GM12878 (cell line): ENCODE measurements at regions not wholly inside any gene's neighbourhood (a gene's known extent, or its start where the extent isn't known, plus 50 kb on each side); places are given as distances from the start of the nearest gene placed in this dataset.
"Not testable (repeated sequence)": the region's sequence is repeated elsewhere in the genome, so short reads cannot be mapped to it uniquely, and the experiment has no call there.

Source experiments
- ATAC-seq: fragments of 200-7000 bp; cut with Tn5 transposase; 3 replicates; pipeline ENCODE4 v1.9.1; 2020; ENCODE audit warnings: mild to moderate bottlenecking, moderate library complexity
- BruUV-seq: library from RNA; stranded (reverse); fragments of 400-500 nt; replicated peaks from 2 replicates; lab custom pipeline; 2021; lab: Mats Ljungman, UMichigan
- CTCF ChIA-PET: fragments of 300-600 bp; sonication (Branson Sonifier 250); formaldehyde crosslinking; extraction: SDS; loops from one replicate; lab custom pipeline; 2021; ENCODE audit warnings: inconsistent platforms; lab: Yijun Ruan, JAX
- POLR2A ChIA-PET: fragments of 350-600 bp; formaldehyde crosslinking; extraction: SDS; loops from one replicate; lab custom pipeline; 2021; ENCODE audit warnings: inconsistent platforms; lab: Charles Lee
- RAD21 ChIA-PET: fragments of 300-600 bp; sonication (Branson Sonifier 250); formaldehyde crosslinking; loops from one replicate; lab custom pipeline; 2023; ENCODE audit warnings: antibody characterized with exemption; ENCODE audit not compliant: unreplicated experiment; lab: Charles Lee
- SMC1A ChIA-PET: fragments of 300-600 bp; sonication (Branson Sonifier 250); formaldehyde crosslinking; loops from one replicate; lab custom pipeline; 2023; ENCODE audit not compliant: unreplicated experiment, uncharacterized antibody; lab: Charles Lee
- DNase-seq: peaks from one replicate; pipeline ENCODE4 v3.0.0-alpha.2; 2011; ENCODE audit warnings: low read depth, low spot score
- FAIRE-seq: peaks from 3 replicates; lab custom pipeline; 2011; peaks lifted over from hg19 to GRCh38; lab: Jason Lieb, UNC
- H2AFZ ChIP-seq: 2 replicates; pipeline ENCODE4 v1.6.0; 2011; ENCODE audit warnings: low read depth, low read length, control low read depth; ENCODE audit not compliant: control insufficient read depth
- H3K27ac ChIP-seq: 2 replicates; pipeline ENCODE4 v1.5.1; 2011; ENCODE audit warnings: control low read depth; ENCODE audit not compliant: control insufficient read depth, insufficient read depth
- H3K27me3 ChIP-seq, 2 experiments: replicated peaks in 1 of 2; 2 replicates each; pipeline versions ENCODE4 v1.6.0 to v1.6.1; 2011; ENCODE audit warnings: low read length in 1 of 2; ENCODE audit not compliant: control insufficient read depth in 2 of 2, insufficient read depth in 2 of 2
- H3K36me3 ChIP-seq, 2 experiments: 2 replicates each; pipeline ENCODE4 v1.5.1; 2011; ENCODE audit warnings: low read length in 1 of 2; ENCODE audit not compliant: control insufficient read depth in 2 of 2, insufficient read depth in 2 of 2
- H3K4me1 ChIP-seq: 2 replicates; pipeline ENCODE4 v1.6.1; 2011; ENCODE audit warnings: mild to moderate bottlenecking, low read length, moderate library complexity, mixed read lengths; ENCODE audit not compliant: control insufficient read depth, insufficient read depth
- H3K4me2 ChIP-seq: 2 replicates; pipeline ENCODE4 v1.6.0; 2011; ENCODE audit warnings: control low read depth; ENCODE audit not compliant: control insufficient read depth, insufficient read depth
- H3K4me3 ChIP-seq: fragments of 200-600 bp; sonication (generic); 2 replicates; pipeline ENCODE4 v1.5.1; 2016
- H3K79me2 ChIP-seq: 2 replicates; pipeline ENCODE4 v1.6.0; 2011; ENCODE audit warnings: low read length; ENCODE audit not compliant: control insufficient read depth, insufficient read depth
- H3K9ac ChIP-seq: 2 replicates; pipeline ENCODE4 v1.8.0; 2011; ENCODE audit warnings: low read length, control low read depth, mixed read lengths; ENCODE audit not compliant: control insufficient read depth, insufficient read depth
- H3K9me3 ChIP-seq: replicated peaks from 3 replicates; pipeline ENCODE4 v1.5.1; 2011; ENCODE audit warnings: mild to moderate bottlenecking, low read length; ENCODE audit not compliant: control insufficient read depth, insufficient read depth
- H4K20me1 ChIP-seq: 2 replicates; pipeline ENCODE4 v1.6.0; 2011; ENCODE audit not compliant: control insufficient read depth, insufficient read depth
- WGBS: methylation state at CpG from one replicate; pipeline ENCODE4 v1.1.6; 2016; ENCODE audit warnings: low lambda C conversion rate; ENCODE audit not compliant: insufficient replicate concordance, insufficient coverage; ENCODE audit errors: missing lambda C conversion rate; 5-methylcytosine and 5-hydroxymethylcytosine counted together
- in situ Hi-C: fragments of 300-500 bp; cut with MboI; formaldehyde crosslinking; loops from 9 replicates; pipeline ENCODE4 v1.14.3; 2018; ENCODE audit warnings: mixed read lengths
- intact Hi-C: fragments of 100-400 bp; cut with micrococcal nuclease; formaldehyde crosslinking; loops from one replicate; pipeline ENCODE4 v1.14.2; 2022; ENCODE audit not compliant: unreplicated experiment

GRCh38 chr2:87222131-87222530 lies 200.5 kb upstream of the PLGLB1 start:
- H3K4me3 ChIP-seq, H3K36me3 ChIP-seq, POLR2A ChIA-PET, H2AFZ ChIP-seq, H4K20me1 ChIP-seq, CTCF ChIA-PET, H3K27me3 ChIP-seq, H3K79me2 ChIP-seq, ATAC-seq, H3K27ac ChIP-seq, intact Hi-C loops, H3K4me2 ChIP-seq, FAIRE-seq, SMC1A ChIA-PET, BruUV-seq, DNase-seq, RAD21 ChIA-PET, H3K9me3 ChIP-seq, H3K4me1 ChIP-seq, H3K9ac ChIP-seq: not testable (repeated sequence)
- 54% methylated on average over 7 of the region's 7 CpGs for WGBS
- in situ Hi-C loops: loop anchor here (25.0 kb wide), 1 partner anchor 410 kb away; no protein-coding TSS in a partner anchor

DNA sequence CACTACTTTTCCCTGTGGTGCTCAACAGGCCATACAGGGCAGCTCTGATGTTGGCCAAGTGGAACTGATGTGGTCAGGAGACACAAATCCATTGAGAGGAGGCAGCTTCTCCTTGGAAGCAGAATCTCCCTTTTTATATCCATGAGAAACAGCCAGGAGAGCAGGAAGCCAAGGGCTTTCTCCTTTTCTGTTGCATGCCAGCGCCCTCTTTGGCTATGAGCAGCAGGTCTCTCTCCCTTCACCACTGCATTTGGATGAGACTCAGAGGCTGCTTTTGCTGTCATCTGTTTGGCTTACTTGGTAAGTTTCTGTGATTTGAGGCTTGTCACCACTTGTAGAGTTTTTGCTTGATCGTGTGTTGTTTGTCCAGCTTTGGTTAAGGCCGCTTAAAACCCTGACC lies 202.2 kb upstream of the PLGLB1 start:
- H2AFZ ChIP-seq, CTCF ChIA-PET, H3K9me3 ChIP-seq, H3K9ac ChIP-seq, H3K79me2 ChIP-seq, H3K4me3 ChIP-seq, RAD21 ChIA-PET, H3K4me1 ChIP-seq, POLR2A ChIA-PET, H3K27me3 ChIP-seq, H3K27ac ChIP-seq, intact Hi-C loops, SMC1A ChIA-PET, DNase-seq, H3K36me3 ChIP-seq, H3K4me2 ChIP-seq, ATAC-seq, BruUV-seq, H4K20me1 ChIP-seq: not testable (repeated sequence)
- WGBS: 33% methylated on average over 2 of the region's 3 CpGs
- FAIRE-seq: peak; percentile 35
- in situ Hi-C loops: loop anchor here (25.0 kb wide), 1 partner anchor 412 kb away; no protein-coding TSS in a partner anchor
